AG10803 (cell line): ENCODE measurements at regions not wholly inside any gene's neighbourhood (a gene's known extent, or its start where the extent isn't known, plus 50 kb on each side); places are given as distances from the start of the nearest gene placed in this dataset.
"Not testable (repeated sequence)": the region's sequence is repeated elsewhere in the genome, so short reads cannot be mapped to it uniquely, and the experiment has no call there.

ENCODE experiments used
- DNase-seq: peaks from one replicate; pipeline ENCODE4 v3.0.0; 2010; ENCODE audit warnings: low read depth
- H3K4me3 ChIP-seq: 2 replicates; pipeline ENCODE4 v1.5.1; 2011; ENCODE audit warnings: mild to moderate bottlenecking, low read length, control low read depth
- TF ChIP-seq, protein P1 (sequence below): conservative IDR thresholded peaks from 2 replicates; pipeline ENCODE4 v1.5.1; 2011; ENCODE audit warnings: mild to moderate bottlenecking, low read length, control low read depth, inconsistent platforms

DNA sequence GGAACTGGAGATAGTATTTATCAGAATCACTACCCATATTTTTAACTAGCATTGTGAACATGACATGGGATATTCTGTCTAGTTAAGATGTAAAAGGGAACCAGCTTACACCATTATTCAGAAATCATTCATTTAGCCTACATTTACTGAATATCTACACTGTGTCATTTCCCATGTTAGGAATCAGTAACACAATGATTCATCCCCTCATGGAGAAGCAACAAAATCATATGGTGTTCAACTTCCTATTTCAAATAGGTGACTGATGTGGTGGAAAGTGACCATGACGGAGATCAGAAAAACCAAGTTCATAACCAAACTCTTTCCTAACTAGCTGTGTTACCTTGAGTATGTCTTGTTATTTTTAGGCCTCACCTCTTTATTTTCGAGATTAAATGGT, 550.0 kb upstream of the TUSC1 start:
- H3K4me3 ChIP-seq = no peak overlapping the region
- TF ChIP-seq, protein P1, sequence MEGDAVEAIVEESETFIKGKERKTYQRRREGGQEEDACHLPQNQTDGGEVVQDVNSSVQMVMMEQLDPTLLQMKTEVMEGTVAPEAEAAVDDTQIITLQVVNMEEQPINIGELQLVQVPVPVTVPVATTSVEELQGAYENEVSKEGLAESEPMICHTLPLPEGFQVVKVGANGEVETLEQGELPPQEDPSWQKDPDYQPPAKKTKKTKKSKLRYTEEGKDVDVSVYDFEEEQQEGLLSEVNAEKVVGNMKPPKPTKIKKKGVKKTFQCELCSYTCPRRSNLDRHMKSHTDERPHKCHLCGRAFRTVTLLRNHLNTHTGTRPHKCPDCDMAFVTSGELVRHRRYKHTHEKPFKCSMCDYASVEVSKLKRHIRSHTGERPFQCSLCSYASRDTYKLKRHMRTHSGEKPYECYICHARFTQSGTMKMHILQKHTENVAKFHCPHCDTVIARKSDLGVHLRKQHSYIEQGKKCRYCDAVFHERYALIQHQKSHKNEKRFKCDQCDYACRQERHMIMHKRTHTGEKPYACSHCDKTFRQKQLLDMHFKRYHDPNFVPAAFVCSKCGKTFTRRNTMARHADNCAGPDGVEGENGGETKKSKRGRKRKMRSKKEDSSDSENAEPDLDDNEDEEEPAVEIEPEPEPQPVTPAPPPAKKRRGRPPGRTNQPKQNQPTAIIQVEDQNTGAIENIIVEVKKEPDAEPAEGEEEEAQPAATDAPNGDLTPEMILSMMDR = no peak
- no peak for DNase-seq

GRCh38 chr9:26221290-26221689, 543.0 kb upstream of the TUSC1 start:
- TF ChIP-seq, protein P1 = no peak
- H3K4me3 ChIP-seq = no peak overlapping the region
- no peak for DNase-seq

GRCh38 chr9:26220367-26220766, 542.1 kb upstream of the TUSC1 start:
- TF ChIP-seq, protein P1 = no peak
- no peak for DNase-seq
- H3K4me3 ChIP-seq = no peak overlapping the region

GRCh38 chr9:26219961-26220360, 541.7 kb upstream of the TUSC1 start:
- H3K4me3 ChIP-seq = no peak overlapping the region
- no peak for DNase-seq
- TF ChIP-seq, protein P1 = no peak

- no peak overlapping the region for H3K4me3 ChIP-seq
- DNase-seq = no peak
- TF ChIP-seq, protein P1 = no peak
Observed at GRCh38 chr9:26216702-26217101, 538.5 kb upstream of the TUSC1 start.

DNA sequence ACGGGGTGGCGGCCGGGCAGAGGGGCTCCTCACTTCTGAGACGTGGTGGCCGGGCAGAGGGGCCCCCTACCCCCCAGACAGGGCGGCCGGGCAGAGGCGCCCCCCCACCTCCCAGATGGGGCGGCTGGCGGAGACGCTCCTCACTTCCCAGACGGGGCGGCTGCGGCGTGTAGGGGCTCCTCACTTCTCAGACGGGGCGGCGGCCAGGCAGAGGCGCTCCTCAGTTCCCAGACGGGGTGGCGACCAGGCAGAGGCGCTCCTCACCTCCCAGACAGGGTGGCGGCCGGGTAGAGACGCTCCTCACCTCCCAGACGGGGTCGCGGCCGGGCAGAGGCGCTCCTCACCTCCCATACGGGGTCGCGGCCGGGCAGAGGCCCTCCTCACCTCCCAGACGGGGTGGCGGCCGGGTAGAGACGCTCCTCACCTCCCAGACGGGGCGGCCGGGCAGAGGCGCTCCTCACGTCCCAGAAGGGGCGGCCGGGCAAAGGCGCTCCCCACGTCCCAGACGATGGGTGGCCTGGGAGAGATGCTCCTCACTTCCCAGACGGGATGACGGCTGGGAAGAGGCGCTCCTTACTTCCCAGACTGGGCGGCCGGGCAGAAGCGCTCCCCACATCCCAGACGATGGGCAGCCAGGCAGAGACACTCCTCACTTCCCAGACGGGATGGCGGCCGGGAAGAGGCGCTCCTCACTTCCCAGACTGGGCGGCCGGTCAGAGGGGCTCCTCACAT, 536.6 kb upstream of the TUSC1 start:
- DNase-seq = not testable (repeated sequence)

DNA sequence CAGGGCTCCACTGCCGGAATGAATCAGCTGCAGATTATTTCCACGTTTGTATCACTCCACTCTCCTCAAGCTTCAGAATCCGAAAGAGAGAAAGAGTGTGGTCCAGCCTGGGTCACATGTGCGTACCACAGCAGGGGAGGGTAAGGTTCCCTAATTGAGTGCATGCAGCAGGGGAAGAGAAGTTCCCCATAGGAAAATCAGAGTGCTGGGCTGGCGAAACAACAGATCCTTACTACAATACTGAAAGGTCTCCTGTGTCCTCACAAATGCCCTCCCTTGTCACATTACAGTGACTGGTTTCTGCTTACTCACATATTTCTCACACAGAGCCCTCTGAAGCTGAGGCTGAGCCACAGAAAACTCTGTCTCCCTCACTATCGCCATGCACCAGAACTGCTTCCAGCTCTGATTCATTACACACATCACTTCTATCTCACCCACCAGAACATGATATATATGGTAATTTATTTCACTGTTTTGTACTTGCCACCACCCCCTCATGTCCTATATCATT, 532.2 kb upstream of the TUSC1 start:
- TF ChIP-seq, protein P1 = no peak
- peak; percentile 45 for DNase-seq
- H3K4me3 ChIP-seq = peak overlapping the region; percentile 50

More for the DNA sequence above, 536.6 kb upstream of the TUSC1 start:
- not testable (repeated sequence) for H3K4me3 ChIP-seq
